ENCODE measurements at regions not wholly inside any gene's neighbourhood (a gene's known extent, or its start where the extent isn't known, plus 50 kb on each side); places are given as distances from the start of the nearest gene placed in this dataset.

DNA sequence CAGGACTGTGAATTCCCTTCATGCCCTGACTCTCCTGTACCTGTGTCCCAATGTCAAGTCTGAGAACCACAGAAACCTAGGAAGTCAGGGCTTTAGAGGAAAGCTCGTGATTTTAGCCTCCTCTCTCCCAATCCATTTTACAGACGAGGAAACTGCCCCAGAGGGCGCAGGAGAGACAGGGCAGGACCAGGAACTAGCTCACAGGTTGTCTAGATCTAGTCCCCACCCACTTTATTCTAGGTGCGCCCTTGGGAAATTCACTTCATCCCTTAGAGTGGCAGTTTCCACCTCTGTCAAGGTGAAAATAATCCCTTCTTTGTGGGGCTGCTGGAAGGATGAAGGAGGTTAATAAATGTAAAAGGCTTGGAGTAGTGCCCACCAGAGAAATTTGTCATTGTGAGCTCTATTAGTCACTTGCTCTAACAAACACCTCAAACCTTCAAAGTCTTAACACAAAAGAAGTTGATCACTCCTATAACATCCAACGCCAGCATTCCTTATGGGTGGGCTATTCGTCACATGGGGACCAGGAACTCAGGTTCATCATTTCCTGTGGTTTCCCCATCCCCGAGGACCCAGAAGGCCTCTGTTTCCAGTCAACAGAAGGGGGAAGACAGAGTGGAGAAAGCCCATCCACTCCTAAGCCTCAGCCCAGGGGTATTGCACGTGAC, 282.3 kb downstream of the XXYLT1 start:
- Mint-ChIP-seq H3K4me3 (no peak overlapping the region), H3K27ac (no peak overlapping the region), H3K4me1 (ENCODE audit: unreplicated experiment) (no peaks in the 10 kb centered on the region), H3K36me3 (no peaks in the 10 kb centered on the region), H3K9me3 (no peaks in the 10 kb centered on the region), H3K27me3 (peaks cover 12% of the 10 kb centered on the region)
- TF ChIP-seq, protein P1, sequence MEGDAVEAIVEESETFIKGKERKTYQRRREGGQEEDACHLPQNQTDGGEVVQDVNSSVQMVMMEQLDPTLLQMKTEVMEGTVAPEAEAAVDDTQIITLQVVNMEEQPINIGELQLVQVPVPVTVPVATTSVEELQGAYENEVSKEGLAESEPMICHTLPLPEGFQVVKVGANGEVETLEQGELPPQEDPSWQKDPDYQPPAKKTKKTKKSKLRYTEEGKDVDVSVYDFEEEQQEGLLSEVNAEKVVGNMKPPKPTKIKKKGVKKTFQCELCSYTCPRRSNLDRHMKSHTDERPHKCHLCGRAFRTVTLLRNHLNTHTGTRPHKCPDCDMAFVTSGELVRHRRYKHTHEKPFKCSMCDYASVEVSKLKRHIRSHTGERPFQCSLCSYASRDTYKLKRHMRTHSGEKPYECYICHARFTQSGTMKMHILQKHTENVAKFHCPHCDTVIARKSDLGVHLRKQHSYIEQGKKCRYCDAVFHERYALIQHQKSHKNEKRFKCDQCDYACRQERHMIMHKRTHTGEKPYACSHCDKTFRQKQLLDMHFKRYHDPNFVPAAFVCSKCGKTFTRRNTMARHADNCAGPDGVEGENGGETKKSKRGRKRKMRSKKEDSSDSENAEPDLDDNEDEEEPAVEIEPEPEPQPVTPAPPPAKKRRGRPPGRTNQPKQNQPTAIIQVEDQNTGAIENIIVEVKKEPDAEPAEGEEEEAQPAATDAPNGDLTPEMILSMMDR (conservative IDR thresholded peaks at IDR 0.05): no peak
- DNase-seq (ENCODE audit: extremely low spot score, unreplicated experiment): no peak

GRCh38 chr3:194989241-194989640, 281.7 kb downstream of the XXYLT1 start:
- H3K4me1 Mint-ChIP-seq (ENCODE audit: unreplicated experiment): no peaks in the 10 kb centered on the region
- peak; percentile 43 for DNase-seq (ENCODE audit: extremely low spot score, unreplicated experiment)
- no peaks in the 10 kb centered on the region for H3K36me3 Mint-ChIP-seq
- TF ChIP-seq, protein P1 (conservative IDR thresholded peaks at IDR 0.05): no peak
- no peak overlapping the region for H3K27ac Mint-ChIP-seq
- H3K27me3 Mint-ChIP-seq: peaks cover 9% of the 10 kb centered on the region
- no peak overlapping the region for H3K4me3 Mint-ChIP-seq
- no peaks in the 10 kb centered on the region for H3K9me3 Mint-ChIP-seq

- Mint-ChIP-seq H3K27me3 (peaks cover 6% of the 10 kb centered on the region), H3K4me1 (ENCODE audit: unreplicated experiment) (no peaks in the 10 kb centered on the region), H3K4me3 (no peak overlapping the region), H3K27ac (no peak overlapping the region), H3K9me3 (no peaks in the 10 kb centered on the region), H3K36me3 (no peaks in the 10 kb centered on the region)
- peak; percentile 60 for DNase-seq (ENCODE audit: extremely low spot score, unreplicated experiment)
- TF ChIP-seq, protein P1 (conservative IDR thresholded peaks at IDR 0.05): no peak
Observed at GRCh38 chr3:194990454-194991337, 280.3 kb downstream of the XXYLT1 start.

DNA sequence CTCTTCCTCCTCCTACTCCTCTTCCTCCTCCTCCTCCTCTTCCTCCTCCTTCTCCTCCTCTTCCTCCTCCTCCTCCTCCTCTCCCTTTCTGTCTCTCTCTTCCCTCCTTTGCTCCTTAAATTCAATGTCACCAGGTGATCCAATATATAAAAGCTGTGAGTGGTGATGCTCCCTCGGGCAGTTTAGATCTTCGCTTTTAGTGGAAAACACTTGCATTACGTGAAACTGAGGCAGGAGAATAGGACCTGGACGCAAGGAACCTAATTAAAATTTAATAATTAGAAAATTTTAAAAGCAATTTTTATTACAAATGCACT, 279.7 kb downstream of the XXYLT1 start:
- Mint-ChIP-seq H3K9me3 (no peaks in the 10 kb centered on the region), H3K36me3 (no peaks in the 10 kb centered on the region), H3K4me1 (ENCODE audit: unreplicated experiment) (no peaks in the 10 kb centered on the region), H3K27me3 (peaks cover 6% of the 10 kb centered on the region), H3K4me3 (no peak overlapping the region), H3K27ac (no peak overlapping the region)
- no peak for DNase-seq (ENCODE audit: extremely low spot score, unreplicated experiment)
- TF ChIP-seq, protein P1 (conservative IDR thresholded peaks at IDR 0.05): no peak

DNA sequence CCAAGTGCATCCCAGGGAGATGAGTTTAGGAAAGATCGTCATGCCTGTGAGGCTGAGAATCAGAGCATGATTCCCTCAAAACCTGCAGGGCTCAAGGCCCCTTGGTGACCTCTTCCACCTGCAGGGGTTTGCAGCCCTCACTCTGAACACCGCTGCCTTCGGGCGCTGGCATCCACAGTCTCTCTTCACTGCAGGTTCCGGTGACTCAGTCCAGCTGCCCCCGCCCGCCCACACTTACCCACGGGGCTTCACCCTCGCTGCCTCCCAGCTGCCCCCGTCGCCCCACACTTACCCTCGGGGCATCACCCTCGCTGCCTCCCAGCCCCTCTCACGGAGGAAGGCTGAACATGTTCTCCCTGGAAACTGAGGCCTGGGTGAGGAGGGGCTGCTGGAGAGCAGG, 277.1 kb downstream of the XXYLT1 start:
- H3K36me3 Mint-ChIP-seq: no peaks in the 10 kb centered on the region
- H3K27me3 Mint-ChIP-seq: peaks cover 13% of the 10 kb centered on the region
- TF ChIP-seq, protein P1 (conservative IDR thresholded peaks at IDR 0.05): no peak
- no peak overlapping the region for H3K27ac Mint-ChIP-seq
- H3K4me3 Mint-ChIP-seq: no peak overlapping the region
- no peaks in the 10 kb centered on the region for H3K4me1 Mint-ChIP-seq (ENCODE audit: unreplicated experiment)
- no peaks in the 10 kb centered on the region for H3K9me3 Mint-ChIP-seq
- DNase-seq (ENCODE audit: extremely low spot score, unreplicated experiment): peak; percentile 55
